HG02870 (cell line): ENCODE measurements at regions not wholly inside any gene's neighbourhood (a gene's known extent, or its start where the extent isn't known, plus 50 kb on each side); places are given as distances from the start of the nearest gene placed in this dataset.

Experiments used
- ATAC-seq: cut with Tn5 transposase; IDR thresholded peaks from one replicate; pipeline ENCODE4 v1.9.1; 2021; ENCODE audit warnings: mild to moderate bottlenecking, moderate library complexity; ENCODE audit not compliant: unreplicated experiment

GRCh38 chrX:13266641-13267345 is 53.1 kb downstream of the ATXN3L start:
- ATAC-seq = no peak

- ATAC-seq = no peak
Measured at GRCh38 chrX:13265549-13266132, 54.2 kb downstream of the ATXN3L start.

- no peak for ATAC-seq
Measured at GRCh38 chrX:13265111-13265510, 54.7 kb downstream of the ATXN3L start.

- peak; percentile 67 for ATAC-seq
Measured at GRCh38 chrX:13263560-13264251, 56.1 kb downstream of the ATXN3L start.

- ATAC-seq = no peak
Measured at GRCh38 chrX:13261348-13261747, 58.5 kb downstream of the ATXN3L start.

- ATAC-seq = no peak
Measured at GRCh38 chrX:13260598-13260997, 59.3 kb downstream of the ATXN3L start.

- ATAC-seq = no peak
Measured at GRCh38 chrX:13258725-13259124, 61.1 kb downstream of the ATXN3L start.

- no peak for ATAC-seq
Measured at GRCh38 chrX:13258052-13258444, 61.8 kb downstream of the ATXN3L start.

GRCh38 chrX:13257223-13258051 is 62.4 kb downstream of the ATXN3L start:
- ATAC-seq = peak; percentile 45

- no peak for ATAC-seq
Measured at GRCh38 chrX:13256603-13257002, 63.2 kb downstream of the ATXN3L start.

GRCh38 chrX:13254870-13255269 is 65.0 kb downstream of the ATXN3L start:
- ATAC-seq = no peak

GRCh38 chrX:13254076-13254785 is 65.6 kb downstream of the ATXN3L start:
- ATAC-seq = no peak

GRCh38 chrX:13253223-13253622 is 66.6 kb downstream of the ATXN3L start:
- ATAC-seq = no peak

- no peak for ATAC-seq
Measured at GRCh38 chrX:13252726-13253125, 67.1 kb downstream of the ATXN3L start.

- no peak for ATAC-seq
Measured at GRCh38 chrX:13250826-13251580, 68.8 kb downstream of the ATXN3L start.

- ATAC-seq = no peak
Measured at GRCh38 chrX:13248867-13249486, 70.9 kb downstream of the ATXN3L start.

GRCh38 chrX:13239272-13239671 is 80.6 kb downstream of the ATXN3L start:
- no peak for ATAC-seq

GRCh38 chrX:13235930-13236329 is 83.9 kb downstream of the ATXN3L start:
- ATAC-seq = no peak

- ATAC-seq = no peak
Measured at GRCh38 chrX:13232484-13232883, 87.4 kb downstream of the ATXN3L start.

GRCh38 chrX:13226214-13226613 is 93.6 kb downstream of the ATXN3L start:
- ATAC-seq = no peak
